HEK293T (cell line): ENCODE measurements at regions not wholly inside any gene's neighbourhood (a gene's known extent, or its start where the extent isn't known, plus 50 kb on each side); places are given as distances from the start of the nearest gene placed in this dataset.

Experiments used
- CTCF ChIA-PET: fragments of 350-600 bp; formaldehyde crosslinking; extraction: SDS; loops from one replicate; lab custom pipeline; 2021; ENCODE audit warnings: antibody characterized with exemption, inconsistent platforms; lab: Yijun Ruan, JAX
- POLR2A ChIA-PET: fragments of 350-600 bp; formaldehyde crosslinking; extraction: SDS; loops from one replicate; lab custom pipeline; 2020; ENCODE audit warnings: antibody characterized with exemption, inconsistent platforms; lab: Yijun Ruan, JAX
- DNase-seq: peaks from one replicate; pipeline ENCODE4 v3.0.0; 2012; ENCODE audit warnings: mixed read lengths; ENCODE audit errors: extremely low spot score
- ARNT ChIP-seq: fragments of 450-650 bp; IDR thresholded peaks from 2 replicates; pipeline ENCODE4 v1.6.1; 2017; ENCODE audit warnings: mild to moderate bottlenecking
- BHLHE40 ChIP-seq: fragments of 450-650 bp; IDR thresholded peaks from 2 replicates; pipeline ENCODE4 v1.6.1; 2016; ENCODE audit warnings: mild to moderate bottlenecking, moderate library complexity, borderline replicate concordance
- CTBP1 ChIP-seq: fragments of 450-650 bp; IDR thresholded peaks from 2 replicates; pipeline ENCODE4 v1.6.1; 2016; ENCODE audit warnings: borderline replicate concordance
- ELF4 ChIP-seq: fragments of 450-650 bp; IDR thresholded peaks from 2 replicates; pipeline ENCODE4 v1.6.1; 2017; ENCODE audit warnings: antibody characterized with exemption
- FOXA1 ChIP-seq: fragments of 450-650 bp; IDR thresholded peaks from 2 replicates; pipeline ENCODE4 v1.6.1; 2016; ENCODE audit warnings: mild to moderate bottlenecking
- FOXK2 ChIP-seq: fragments of 450-650 bp; IDR thresholded peaks from 2 replicates; pipeline ENCODE4 v1.6.1; 2016; ENCODE audit warnings: mild to moderate bottlenecking
- FOXM1 ChIP-seq: fragments of 450-650 bp; IDR thresholded peaks from 2 replicates; pipeline ENCODE4 v1.6.1; 2017; ENCODE audit warnings: mild to moderate bottlenecking, borderline replicate concordance
- HDGF ChIP-seq: fragments of 450-650 bp; IDR thresholded peaks from 2 replicates; pipeline ENCODE4 v1.6.1; 2017; ENCODE audit warnings: antibody characterized with exemption, borderline replicate concordance
- L3MBTL2 ChIP-seq: fragments of 450-650 bp; conservative IDR thresholded peaks from 2 replicates; pipeline ENCODE4 v1.6.1; 2016; ENCODE audit warnings: mild to moderate bottlenecking
- LEF1 ChIP-seq: fragments of 450-650 bp; IDR thresholded peaks from 2 replicates; pipeline ENCODE4 v1.6.1; 2017; ENCODE audit warnings: mild to moderate bottlenecking, borderline replicate concordance
- NFRKB ChIP-seq: fragments of 450-650 bp; IDR thresholded peaks from 2 replicates; pipeline ENCODE4 v1.6.1; 2016; ENCODE audit warnings: mild to moderate bottlenecking, moderate library complexity
- PKNOX1 ChIP-seq: fragments of 450-650 bp; IDR thresholded peaks from 2 replicates; pipeline ENCODE4 v1.6.1; 2016
- SP1 ChIP-seq: fragments of 450-650 bp; IDR thresholded peaks from 2 replicates; pipeline ENCODE4 v1.6.1; 2017
- SUZ12 ChIP-seq: fragments of 450-650 bp; IDR thresholded peaks from 2 replicates; pipeline ENCODE4 v1.6.1; 2016; ENCODE audit warnings: mild to moderate bottlenecking
- TARDBP ChIP-seq: fragments of 450-650 bp; IDR thresholded peaks from 2 replicates; pipeline ENCODE4 v1.6.1; 2016
- ZNF384 ChIP-seq: fragments of 450-650 bp; IDR thresholded peaks from 2 replicates; pipeline ENCODE4 v1.6.1; 2016

GRCh38 chr3:72008226-72008996, 223.5 kb upstream of the PROK2 start:
- DNase-seq, result no peak
- POLR2A ChIA-PET, result no interaction called here
- TF ChIP-seq NFRKB, result no peak
- TF ChIP-seq PKNOX1, result no peak
- no peak for TF ChIP-seq FOXK2
- no peak for TF ChIP-seq L3MBTL2
- TF ChIP-seq ZNF384, result no peak
- TF ChIP-seq SUZ12, result no peak
- no peak for TF ChIP-seq TARDBP
- TF ChIP-seq BHLHE40, result no peak
- TF ChIP-seq FOXM1, result no peak
- TF ChIP-seq ELF4, result no peak
- TF ChIP-seq HDGF, result no peak
- TF ChIP-seq ARNT, result no peak
- no peak for TF ChIP-seq LEF1
- TF ChIP-seq SP1, result no peak
- no peak for TF ChIP-seq FOXA1
- TF ChIP-seq CTBP1, result no peak
- CTCF ChIA-PET, result no interaction called here

- TF ChIP-seq PKNOX1 (no peak), CTBP1 (no peak), FOXK2 (no peak), BHLHE40 (no peak), L3MBTL2 (no peak), LEF1 (no peak), FOXM1 (no peak), ELF4 (no peak), FOXA1 (no peak), NFRKB (no peak), SUZ12 (no peak), TARDBP (no peak)
- DNase-seq, result no peak
- POLR2A ChIA-PET, result no interaction called here
- CTCF ChIA-PET, result no interaction called here
These were observed 221.9 kb upstream of the PROK2 start for GRCh38 chr3:72006631-72007556.

- no peak for TF ChIP-seq HDGF
- TF ChIP-seq PKNOX1, result no peak
- TF ChIP-seq ZNF384, result no peak
- TF ChIP-seq FOXA1, result no peak
- TF ChIP-seq NFRKB, result no peak
- TF ChIP-seq FOXK2, result no peak
- TF ChIP-seq CTBP1, result no peak
- no peak for TF ChIP-seq TARDBP
- TF ChIP-seq BHLHE40, result no peak
- ChIA-PET POLR2A (no interaction called here), CTCF (interaction anchor here (0.7 kb wide), 1 partner anchor 302 kb away, joined by 3 read pairs; no protein-coding TSS in a partner anchor)
- no peak for DNase-seq
These were observed 219.9 kb upstream of the PROK2 start for GRCh38 chr3:72004749-72005292.

GRCh38 chr3:72003936-72004335, 219.0 kb upstream of the PROK2 start:
- ChIA-PET POLR2A (no interaction called here), CTCF (no interaction called here)
- TF ChIP-seq SP1, result no peak
- TF ChIP-seq ARNT, result no peak
- TF ChIP-seq LEF1, result no peak
- TF ChIP-seq L3MBTL2, result no peak
- no peak for TF ChIP-seq FOXA1
- no peak for TF ChIP-seq ELF4
- no peak for TF ChIP-seq BHLHE40
- no peak for TF ChIP-seq SUZ12
- no peak for TF ChIP-seq FOXM1
- no peak for TF ChIP-seq NFRKB
- no peak for TF ChIP-seq FOXK2
- DNase-seq, result no peak

- TF ChIP-seq L3MBTL2 (no peak), SP1 (no peak), LEF1 (no peak), FOXM1 (no peak), SUZ12 (no peak), CTBP1 (no peak), ZNF384 (no peak), ARNT (no peak), FOXK2 (no peak), PKNOX1 (no peak), NFRKB (no peak), HDGF (no peak), ELF4 (no peak), TARDBP (no peak), FOXA1 (no peak), BHLHE40 (no peak)
- DNase-seq, result no peak
- CTCF ChIA-PET, result no interaction called here
- POLR2A ChIA-PET, result no interaction called here
These were observed 216.8 kb upstream of the PROK2 start for GRCh38 chr3:72001758-72002157.
